Liver (tissue), 8 donors: ENCODE measurements at regions not wholly inside any gene's neighbourhood (a gene's known extent, or its start where the extent isn't known, plus 50 kb on each side); places are given as distances from the start of the nearest gene placed in this dataset.

ENCODE experiments used
- DNase-seq: peaks from one replicate; pipeline ENCODE4 v3.0.0-alpha.2; 2017; ENCODE audit warnings: low spot score
- H3K27ac ChIP-seq, 2 donors: one replicate each; pipeline ENCODE4 v1.7.0; 2013; ENCODE audit warnings: inconsistent platforms in 2 of 2, low read length in 2 of 2, control low read depth in 1 of 2, low read depth in 1 of 2, mild to moderate bottlenecking in 1 of 2
- H3K27me3 ChIP-seq, 4 donors: one replicate each; pipeline versions ENCODE4 v1.6.1 to v1.7.0; 2013; ENCODE audit warnings: low read length in 3 of 4, inconsistent platforms in 1 of 4, mild to moderate bottlenecking in 1 of 4, moderate library complexity in 1 of 4; ENCODE audit not compliant: control insufficient read depth in 4 of 4, insufficient read depth in 4 of 4
- H3K36me3 ChIP-seq, 4 donors: one replicate each; pipeline versions ENCODE4 v1.6.1 to v1.7.0; 2013; ENCODE audit warnings: low read length in 3 of 4, mild to moderate bottlenecking in 3 of 4, low read depth in 1 of 4, moderate library complexity in 1 of 4; ENCODE audit not compliant: control insufficient read depth in 4 of 4, insufficient read depth in 3 of 4
- H3K4me1 ChIP-seq, 4 donors: one replicate each; pipeline versions ENCODE4 v1.6.1 to v1.7.0; 2013; ENCODE audit warnings: low read length in 3 of 4, mild to moderate bottlenecking in 3 of 4, moderate library complexity in 1 of 4; ENCODE audit not compliant: control insufficient read depth in 4 of 4, insufficient read depth in 4 of 4
- H3K4me3 ChIP-seq, 3 donors: one replicate each; pipeline versions ENCODE4 v1.6.1 to v1.7.0; 2013; ENCODE audit warnings: low read length in 3 of 3, control low read depth in 1 of 3, low read depth in 1 of 3, mild to moderate bottlenecking in 1 of 3
- H3K9ac ChIP-seq, 2 donors: one replicate each; pipeline ENCODE4 v1.7.0; 2013; ENCODE audit warnings: low read length in 2 of 2, mild to moderate bottlenecking in 2 of 2, moderate library complexity in 2 of 2, control low read depth in 1 of 2, low read depth in 1 of 2
- H3K9me3 ChIP-seq, 4 donors: one replicate each; pipeline versions ENCODE4 v1.6.1 to v1.7.0; 2013; ENCODE audit warnings: low read length in 3 of 4; ENCODE audit not compliant: control insufficient read depth in 4 of 4
- ATF3 ChIP-seq: IDR thresholded peaks from 2 replicates; pipeline ENCODE4 v1.6.1; 2016; ENCODE audit warnings: antibody characterized with exemption
- CTCF ChIP-seq: fragments of 150-350 bp; IDR thresholded peaks from 2 replicates; pipeline ENCODE4 v1.5.1; 2017; ENCODE audit warnings: improper control_type of control experiment, low read depth, low read length; ENCODE audit not compliant: missing input control
- EGR1 ChIP-seq, 2 donors: IDR thresholded peaks; 2 replicates each; pipeline ENCODE4 v1.6.1; 2016 to 2018; ENCODE audit warnings: antibody characterized with exemption in 2 of 2, low read depth in 2 of 2
- FOXA1 ChIP-seq: IDR thresholded peaks from 2 replicates; pipeline ENCODE4 v1.6.1; 2016; ENCODE audit warnings: antibody characterized with exemption
- FOXA2 ChIP-seq: IDR thresholded peaks from 2 replicates; pipeline ENCODE4 v1.6.1; 2016; ENCODE audit warnings: antibody characterized with exemption
- HNF4G ChIP-seq: IDR thresholded peaks from 2 replicates; pipeline ENCODE4 v1.6.1; 2016; ENCODE audit warnings: antibody characterized with exemption
- NR2F2 ChIP-seq: IDR thresholded peaks from 2 replicates; pipeline ENCODE4 v1.6.1; 2016; ENCODE audit warnings: antibody characterized with exemption
- REST ChIP-seq: IDR thresholded peaks from 2 replicates; pipeline ENCODE4 v1.6.1; 2016; ENCODE audit warnings: antibody characterized with exemption, mild to moderate bottlenecking
- RXRA ChIP-seq, 2 donors: IDR thresholded peaks; 2 replicates each; pipeline ENCODE4 v1.6.1; 2017 to 2018; ENCODE audit warnings: antibody characterized with exemption in 2 of 2, mild to moderate bottlenecking in 1 of 2
- SP1 ChIP-seq: IDR thresholded peaks from 2 replicates; pipeline ENCODE4 v1.6.1; 2018; ENCODE audit warnings: antibody characterized with exemption, mild to moderate bottlenecking
- TAF1 ChIP-seq: conservative IDR thresholded peaks from 2 replicates; pipeline ENCODE4 v1.6.1; 2016; ENCODE audit warnings: antibody characterized with exemption, mild to moderate bottlenecking
- ZBTB33 ChIP-seq: IDR thresholded peaks from 2 replicates; pipeline ENCODE4 v1.6.1; 2016; ENCODE audit warnings: antibody characterized with exemption
- WGBS: extraction: QIAGEN DNeasy Blood & Tissue Kit; methylation state at CpG from one replicate; pipeline ENCODE4 v1.1.7; 2013; 5-methylcytosine and 5-hydroxymethylcytosine counted together
- donor health status: healthy.
- donor health status: healthy.
- donor health status: healthy.
- donor health status: healthy.
- donor health status: healthy.

- H3K9ac ChIP-seq: no peak overlapping the region
- TF ChIP-seq ATF3: no peak
- no peak for TF ChIP-seq EGR1 (IDR thresholded peaks at IDR 0.05; ENCODE audit: low read depth in 2 of 2)
- TF ChIP-seq CTCF: no peak
- TF ChIP-seq FOXA1: no peak
- TF ChIP-seq REST: no peak
- no peak for TF ChIP-seq RXRA (IDR thresholded peaks at IDR 0.05)
- H3K4me1 ChIP-seq: no peaks in the 10 kb centered on the region
- 64% methylated on average over 2 of the region's 2 CpGs for WGBS
- no peak overlapping the region for H3K4me3 ChIP-seq
- no peak for DNase-seq
- peaks cover 0 to 2% (median 0%) of the 10 kb centered on the region in 4 donors for H3K9me3 ChIP-seq
- no peaks in the 10 kb centered on the region for H3K36me3 ChIP-seq
- no peak overlapping the region for H3K27ac ChIP-seq
- peaks cover 0 to 2% (median 0%) of the 10 kb centered on the region in 4 donors for H3K27me3 ChIP-seq
These were observed 1237.9 kb downstream of the TECRL start for GRCh38 chr4:63171341-63171740.

- H3K4me1 ChIP-seq: no peaks in the 10 kb centered on the region
- peaks cover 0 to 2% (median 0%) of the 10 kb centered on the region in 4 donors for H3K9me3 ChIP-seq
- no peak for TF ChIP-seq HNF4G
- no peak for TF ChIP-seq NR2F2
- no peak for TF ChIP-seq FOXA2
- no peak for TF ChIP-seq SP1
- TF ChIP-seq ZBTB33: no peak
- no peak for TF ChIP-seq TAF1
- no peak for TF ChIP-seq ATF3
- DNase-seq: no peak
- no peak overlapping the region for H3K9ac ChIP-seq
- no peaks in the 10 kb centered on the region for H3K36me3 ChIP-seq
- peaks cover 0 to 2% (median 0%) of the 10 kb centered on the region in 4 donors for H3K27me3 ChIP-seq
- 70% methylated on average over 2 of the region's 2 CpGs for WGBS
- no peak overlapping the region for H3K27ac ChIP-seq
- H3K4me3 ChIP-seq: no peak overlapping the region
These were observed 1238.3 kb downstream of the TECRL start for GRCh38 chr4:63170923-63171322.
